ENCODE measurements at regions not wholly inside any gene's neighbourhood (a gene's known extent, or its start where the extent isn't known, plus 50 kb on each side); places are given as distances from the start of the nearest gene placed in this dataset.

GRCh38 chr6:122005661-122006060, 393.8 kb upstream of the HSF2 start:
- Histone ChIP-seq H3K4me3 (no peak overlapping the region), H3K27me3 (no peaks in the 10 kb centered on the region), H3K4me1 (no peaks in the 10 kb centered on the region), H3K36me3 (no peaks in the 10 kb centered on the region), H3K9me3 (no peaks in the 10 kb centered on the region), H3K27ac (no peak overlapping the region)
- DNase-seq (ENCODE audit: extremely low spot score in 2 of 2): no peak
- intact Hi-C loops (cut with DNase I): no loop called here
- TF ChIP-seq CTCF (IDR thresholded peaks at IDR 0.05) (no peak), POLR2AphosphoS5 (IDR thresholded peaks at IDR 0.05; ENCODE audit: insufficient read depth in 1 of 2, low read depth in 1 of 2) (no peak), POLR2A (IDR thresholded peaks at IDR 0.05) (no peak)

GRCh38 chr6:122007339-122007738, 392.1 kb upstream of the HSF2 start:
- TF ChIP-seq CTCF (IDR thresholded peaks at IDR 0.05) (no peak), POLR2A (IDR thresholded peaks at IDR 0.05) (no peak), POLR2AphosphoS5 (IDR thresholded peaks at IDR 0.05; ENCODE audit: insufficient read depth in 1 of 2, low read depth in 1 of 2) (no peak)
- Histone ChIP-seq H3K4me1 (no peaks in the 10 kb centered on the region), H3K4me3 (no peak overlapping the region), H3K27me3 (no peaks in the 10 kb centered on the region), H3K36me3 (no peaks in the 10 kb centered on the region), H3K27ac (no peak overlapping the region), H3K9me3 (no peaks in the 10 kb centered on the region)
- intact Hi-C loops (cut with DNase I): no loop called here
- no peak for DNase-seq (ENCODE audit: extremely low spot score in 2 of 2)

GRCh38 chr6:122008101-122008999, 391.1 kb upstream of the HSF2 start:
- Histone ChIP-seq H3K4me3 (no peak overlapping the region), H3K4me1 (no peaks in the 10 kb centered on the region), H3K27me3 (no peaks in the 10 kb centered on the region), H3K9me3 (no peaks in the 10 kb centered on the region), H3K36me3 (no peaks in the 10 kb centered on the region), H3K27ac (no peak overlapping the region)
- DNase-seq (ENCODE audit: extremely low spot score in 2 of 2): no peak
- no peak for TF ChIP-seq POLR2AphosphoS5 (IDR thresholded peaks at IDR 0.05; ENCODE audit: insufficient read depth in 1 of 2, low read depth in 1 of 2)
- intact Hi-C loops (cut with DNase I): no loop called here

- intact Hi-C loops (cut with DNase I): no loop called here
- Histone ChIP-seq H3K36me3 (no peaks in the 10 kb centered on the region), H3K27me3 (no peaks in the 10 kb centered on the region), H3K27ac (no peak overlapping the region), H3K4me3 (no peak overlapping the region), H3K4me1 (no peaks in the 10 kb centered on the region), H3K9me3 (no peaks in the 10 kb centered on the region)
- no peak for DNase-seq (ENCODE audit: extremely low spot score in 2 of 2)
- TF ChIP-seq POLR2A (IDR thresholded peaks at IDR 0.05) (no peak), CTCF (IDR thresholded peaks at IDR 0.05) (no peak), POLR2AphosphoS5 (IDR thresholded peaks at IDR 0.05; ENCODE audit: insufficient read depth in 1 of 2, low read depth in 1 of 2) (no peak)
These were observed 390.5 kb upstream of the HSF2 start for GRCh38 chr6:122009000-122009350.

- intact Hi-C loops (cut with DNase I): no loop called here
- H3K9me3 ChIP-seq: no peaks in the 10 kb centered on the region
- H3K27me3 ChIP-seq: no peaks in the 10 kb centered on the region
- H3K27ac ChIP-seq: no peak overlapping the region
- no peaks in the 10 kb centered on the region for H3K36me3 ChIP-seq
- TF ChIP-seq POLR2A (IDR thresholded peaks at IDR 0.05) (no peak), POLR2AphosphoS5 (IDR thresholded peaks at IDR 0.05; ENCODE audit: insufficient read depth in 1 of 2, low read depth in 1 of 2) (no peak), CTCF (IDR thresholded peaks at IDR 0.05) (no peak)
- no peak for DNase-seq (ENCODE audit: extremely low spot score in 2 of 2)
- no peaks in the 10 kb centered on the region for H3K4me1 ChIP-seq
- H3K4me3 ChIP-seq: no peak overlapping the region
These were observed 386.9 kb upstream of the HSF2 start for GRCh38 chr6:122012578-122012977.

Measured in vagina (tissue), 2 donors.